HG02798 (cell line): ENCODE measurements at regions not wholly inside any gene's neighbourhood (a gene's known extent, or its start where the extent isn't known, plus 50 kb on each side); places are given as distances from the start of the nearest gene placed in this dataset.

Experiments
- ATAC-seq: cut with Tn5 transposase; IDR thresholded peaks from one replicate; pipeline ENCODE4 v1.9.1; 2021; ENCODE audit warnings: mild to moderate bottlenecking; ENCODE audit not compliant: unreplicated experiment, poor library complexity

DNA sequence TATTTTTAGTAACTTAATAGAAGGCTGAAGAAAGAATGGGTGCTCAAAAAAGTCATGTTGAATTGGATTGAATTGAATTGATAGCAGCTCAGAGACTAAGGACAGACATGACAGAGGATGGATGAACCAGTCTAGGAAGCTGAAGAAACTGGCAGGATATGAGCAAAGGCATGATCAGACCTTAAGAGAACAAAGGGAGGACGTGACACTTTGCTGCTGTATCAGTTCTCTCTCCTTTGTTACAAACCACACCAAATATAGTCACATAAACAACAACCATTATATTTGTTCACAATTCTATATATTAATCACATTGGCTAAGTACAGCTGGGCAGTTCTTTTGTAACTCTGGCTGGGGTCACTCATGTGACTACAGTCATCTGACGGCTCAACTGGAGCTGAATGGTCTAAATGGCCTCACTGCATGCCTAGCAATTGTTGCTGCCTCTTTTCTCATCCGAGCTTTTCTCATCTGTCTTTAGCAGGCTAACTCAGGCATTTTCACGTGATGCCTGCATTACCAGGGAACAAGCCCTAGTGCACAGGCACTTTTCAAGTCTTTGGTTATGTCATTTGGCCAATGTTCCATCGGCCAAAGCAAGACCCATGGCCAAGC is 355.0 kb downstream of the ETNK1 start:
- no peak for ATAC-seq

DNA sequence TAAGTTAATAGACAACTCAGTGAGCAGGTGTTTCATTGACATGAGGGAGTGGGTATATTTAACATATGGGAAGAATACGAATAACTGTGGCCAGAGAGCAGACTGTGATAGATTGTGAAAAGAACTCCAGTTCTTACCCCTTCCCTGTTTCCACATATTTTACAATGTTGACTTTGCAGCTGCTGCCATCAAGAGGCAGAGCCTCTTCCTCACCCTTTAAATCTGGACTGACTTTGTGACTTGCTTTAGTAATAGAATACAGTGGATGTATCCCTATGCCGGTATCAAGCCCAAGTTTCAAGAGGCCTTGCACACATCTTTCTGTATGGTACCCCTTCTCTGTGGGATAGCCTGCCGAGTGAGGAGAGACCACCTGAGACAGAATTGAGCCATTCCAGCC is 356.7 kb downstream of the ETNK1 start:
- no peak for ATAC-seq

DNA sequence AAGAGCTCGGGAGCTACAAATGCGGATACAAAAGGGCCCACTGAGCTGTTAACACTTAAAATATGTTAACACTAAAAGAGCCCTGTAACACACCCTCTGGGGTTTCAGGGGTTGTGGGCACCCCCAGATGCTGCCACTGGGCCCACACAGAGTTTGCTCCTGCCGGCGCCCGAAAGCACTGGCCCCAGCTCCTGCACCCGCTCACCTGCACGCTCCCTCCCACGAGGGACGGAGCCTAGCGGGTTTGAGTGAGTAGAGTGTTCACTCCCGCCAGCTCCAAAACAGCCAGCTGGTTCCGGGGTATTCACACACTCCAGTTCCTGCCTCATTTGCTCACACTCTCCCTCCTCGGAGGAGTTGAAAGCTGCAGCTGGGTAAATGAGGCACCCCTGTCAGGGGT is 357.7 kb downstream of the ETNK1 start:
- no peak for ATAC-seq

DNA sequence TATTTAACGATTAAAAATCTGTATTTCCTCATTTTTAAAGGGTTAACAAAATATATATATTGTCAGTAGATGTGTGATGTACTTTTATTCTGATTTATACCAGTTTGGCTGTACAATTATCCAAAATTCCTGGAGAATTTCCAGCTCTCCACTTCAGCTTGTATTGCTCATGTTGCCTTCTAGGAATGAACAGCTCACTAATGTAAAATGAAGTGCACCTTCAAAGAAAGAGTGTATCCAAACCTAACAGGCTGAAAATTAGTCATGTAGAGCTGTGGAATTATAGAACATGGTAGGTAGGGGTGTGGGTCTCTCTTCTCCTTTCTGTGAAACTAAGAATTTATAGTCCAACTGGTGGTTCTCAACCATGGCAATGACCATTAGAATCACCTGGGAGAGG is 362.0 kb downstream of the ETNK1 start:
- no peak for ATAC-seq

DNA sequence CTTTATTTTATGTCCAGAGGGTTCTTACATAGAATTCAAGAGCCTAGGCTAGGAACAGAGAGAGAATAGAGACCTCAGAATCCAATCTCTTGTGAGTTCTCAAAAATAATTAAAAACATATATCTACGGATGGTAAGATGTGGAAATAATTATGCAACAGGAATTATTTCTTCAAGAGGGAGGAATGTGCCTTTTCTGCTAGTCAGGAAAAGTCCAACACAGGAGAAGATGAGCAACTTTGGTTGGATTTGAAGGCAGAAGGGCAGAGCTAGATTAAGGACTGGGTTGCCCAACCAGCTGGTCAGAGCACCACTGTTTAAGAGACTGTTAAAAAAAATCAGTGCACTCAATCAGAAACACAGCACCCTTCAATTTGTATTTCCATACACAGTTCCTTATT is 365.5 kb downstream of the ETNK1 start:
- ATAC-seq: no peak

DNA sequence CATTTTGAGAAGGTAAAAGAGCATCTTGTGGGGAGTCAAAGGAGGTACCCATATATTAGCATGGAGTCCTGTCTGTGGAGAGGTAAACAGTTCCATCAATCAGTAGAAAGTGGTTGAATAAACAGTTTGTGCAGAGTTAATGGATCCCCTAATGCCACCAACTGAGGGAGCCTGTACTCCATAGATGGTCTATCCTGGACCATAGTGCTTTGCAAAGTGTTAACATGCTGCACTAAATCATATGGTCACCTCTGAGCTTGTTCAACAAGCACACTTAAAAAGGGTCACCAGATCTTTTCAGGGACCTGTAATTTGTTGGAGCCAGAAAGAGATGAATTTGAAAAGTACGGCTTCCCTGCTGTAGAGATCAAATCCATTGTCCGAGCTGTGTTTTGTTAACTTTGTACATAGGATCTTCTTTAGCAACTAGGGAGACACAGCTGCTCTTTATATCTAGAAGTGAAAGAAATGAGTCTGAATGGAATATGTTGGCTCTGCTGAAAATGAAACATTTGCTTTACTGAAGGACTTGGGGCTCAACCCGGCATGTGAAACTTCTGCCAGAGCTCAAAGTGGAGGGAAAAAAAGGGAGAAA is 366.4 kb downstream of the ETNK1 start:
- ATAC-seq: no peak

DNA sequence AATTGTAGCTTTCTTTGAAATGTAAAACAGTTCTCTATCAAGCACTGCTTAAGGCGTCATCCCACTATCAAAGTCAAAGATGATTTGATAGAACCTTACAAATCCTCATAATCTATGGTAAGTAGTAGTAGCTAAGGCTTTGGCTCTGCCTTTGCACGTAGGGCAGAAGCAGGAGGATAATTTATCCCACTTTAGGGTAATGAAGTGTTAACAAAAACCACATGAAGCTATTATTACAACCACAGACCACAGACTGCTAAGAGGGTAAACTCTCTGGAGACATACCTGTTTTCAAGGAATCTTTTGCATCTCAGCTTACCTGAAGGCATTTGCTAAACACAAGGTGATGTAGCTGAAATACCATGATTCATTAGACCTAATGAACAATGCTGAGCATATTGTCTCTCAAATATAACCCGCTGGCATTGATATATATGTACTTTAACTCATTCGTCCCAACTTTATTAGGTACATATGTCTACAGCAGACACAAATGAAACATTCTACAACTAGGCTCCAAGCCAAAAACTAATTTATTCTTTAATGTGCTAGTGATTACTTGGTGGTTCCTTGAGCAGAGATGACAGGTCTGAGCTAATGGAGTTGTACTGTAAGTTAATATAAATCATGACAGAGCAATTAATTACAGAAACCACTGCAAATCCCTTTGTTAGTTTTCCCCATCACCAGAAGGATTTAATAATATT is 368.8 kb downstream of the ETNK1 start:
- no peak for ATAC-seq

DNA sequence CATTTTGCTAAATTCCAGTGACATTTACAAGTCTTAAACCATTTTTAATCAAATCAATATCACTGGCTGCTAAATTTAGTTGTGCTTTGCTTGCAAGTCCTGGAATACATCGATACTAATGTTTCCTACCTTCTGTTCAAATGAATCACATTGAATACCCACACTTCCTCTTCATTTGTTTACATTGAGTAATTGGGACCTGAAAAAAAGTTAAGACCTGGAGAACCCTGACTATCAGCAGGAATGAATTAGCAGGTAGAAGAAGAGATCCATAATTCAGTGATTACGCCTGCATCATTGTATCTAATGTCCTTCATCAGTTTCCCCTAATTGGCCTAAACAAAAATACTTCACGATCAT is 369.3 kb downstream of the ETNK1 start:
- ATAC-seq: no peak

DNA sequence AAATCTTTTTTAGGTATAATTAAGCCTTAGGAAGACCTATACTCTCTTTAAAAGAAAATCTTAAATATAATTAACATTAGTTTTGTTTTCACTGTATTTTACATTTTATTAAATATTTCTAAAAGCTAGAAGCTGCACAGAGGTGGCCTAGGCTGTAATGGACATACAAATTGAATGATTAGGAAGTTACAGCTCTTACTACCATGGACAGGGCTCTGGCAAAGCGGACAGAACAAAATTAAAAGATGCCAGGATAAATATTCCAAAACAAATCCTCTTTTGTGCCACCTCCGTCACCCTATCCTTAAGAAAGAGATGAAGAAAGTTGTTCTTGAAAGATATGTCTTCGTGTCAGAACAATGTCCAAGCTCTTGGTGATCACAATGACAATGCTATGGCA is 376.5 kb downstream of the ETNK1 start:
- no peak for ATAC-seq

DNA sequence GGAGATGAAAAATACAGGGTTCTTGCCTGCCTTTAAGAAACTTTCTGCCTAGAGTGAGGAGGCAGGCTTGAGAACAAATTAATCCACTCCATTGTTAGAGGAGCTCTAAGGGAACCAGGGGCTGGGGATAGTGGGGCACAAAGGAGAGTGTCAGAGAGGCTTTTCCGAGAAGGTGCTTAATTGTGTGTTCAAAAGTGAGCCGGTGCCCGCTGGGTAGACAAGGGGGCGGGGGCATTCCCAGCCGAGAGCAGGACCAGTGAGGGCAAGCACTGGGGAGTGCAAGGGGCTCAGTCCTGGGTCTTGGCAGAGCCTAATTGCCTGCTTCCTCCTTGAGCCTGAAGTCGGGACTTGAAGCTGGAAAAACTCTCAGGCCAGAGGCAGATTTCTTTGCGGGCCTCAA is 377.4 kb downstream of the ETNK1 start:
- ATAC-seq: no peak

DNA sequence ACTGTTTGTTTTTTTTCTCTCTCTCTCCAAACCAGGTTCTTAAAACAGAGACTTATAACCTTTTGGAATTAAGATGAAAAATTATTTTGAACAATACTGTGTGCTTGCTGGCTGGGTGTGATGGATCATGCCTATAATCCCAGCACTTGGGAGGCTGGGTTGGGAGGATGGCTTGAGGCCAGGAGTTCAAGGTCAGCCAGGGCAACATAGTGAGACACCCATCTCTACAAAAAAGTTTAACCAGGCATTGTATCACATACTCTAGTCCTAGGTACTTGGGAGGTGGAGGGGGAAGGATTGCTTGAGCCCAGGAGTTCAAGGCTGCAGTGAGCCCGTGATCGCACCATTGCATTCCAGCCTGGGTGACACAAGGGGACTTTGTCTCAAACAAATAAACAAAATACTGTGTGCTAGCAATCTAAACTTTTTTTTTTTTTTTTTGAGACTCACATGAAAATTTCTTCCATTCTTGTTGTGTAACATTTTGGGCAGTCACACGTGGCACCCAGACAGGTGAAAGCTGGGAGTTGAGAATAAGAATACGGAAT is 379.6 kb downstream of the ETNK1 start:
- no peak for ATAC-seq

DNA sequence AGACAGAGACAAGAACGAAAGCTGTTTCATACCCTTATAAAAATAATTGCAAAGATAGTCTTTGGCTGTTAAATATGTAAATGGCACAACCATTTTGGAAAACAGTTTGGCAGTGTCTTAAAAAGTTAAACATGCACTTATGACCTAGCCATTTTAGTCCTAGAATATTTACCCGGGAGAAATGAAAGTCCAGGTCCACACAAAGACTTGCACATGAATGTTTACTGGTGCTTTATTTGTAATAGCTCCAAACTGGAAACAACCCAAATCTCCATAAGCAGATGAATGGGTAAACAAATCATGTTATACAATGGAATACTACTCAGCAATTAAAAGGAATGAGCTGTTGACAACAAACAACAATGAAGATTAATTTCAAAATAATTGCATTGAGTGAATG is 380.4 kb downstream of the ETNK1 start:
- ATAC-seq: no peak

DNA sequence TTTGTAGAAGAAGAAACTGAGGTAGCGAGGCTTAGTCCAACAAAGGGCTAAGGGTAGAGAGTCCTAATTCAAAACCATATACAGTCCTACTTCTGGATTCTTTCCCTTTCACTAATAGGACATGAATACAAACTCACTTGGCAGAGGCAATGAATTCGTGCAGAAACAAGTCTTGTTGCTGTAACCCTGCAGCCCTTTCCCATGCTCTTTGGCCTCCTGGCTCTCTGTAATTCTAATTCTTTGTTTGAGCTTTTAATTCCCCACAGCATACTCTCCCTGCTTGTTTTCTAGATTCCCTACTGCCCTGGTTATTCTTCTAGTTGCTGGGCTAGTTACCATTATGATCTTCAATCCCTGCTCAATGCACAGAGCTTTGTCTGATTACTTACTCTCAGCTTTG is 381.4 kb downstream of the ETNK1 start:
- ATAC-seq: no peak

DNA sequence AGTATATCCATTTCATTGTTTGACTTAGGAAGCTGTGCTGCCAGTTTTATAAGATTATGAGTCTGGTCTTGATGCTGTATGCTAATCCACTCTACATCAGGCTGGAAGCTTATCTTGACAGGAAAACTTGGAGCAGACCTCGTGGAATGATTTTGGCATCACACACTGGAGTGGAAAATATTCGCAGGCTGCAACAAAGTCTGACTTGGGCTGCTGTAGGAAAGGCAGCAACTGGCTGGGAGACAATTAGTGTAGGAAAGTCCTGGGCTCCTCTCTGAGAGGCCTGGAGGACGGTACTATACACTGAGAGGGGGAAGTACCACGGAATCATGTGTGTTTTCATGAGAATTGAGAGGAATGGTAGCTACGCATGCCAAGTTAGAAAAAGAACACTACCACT is 383.7 kb downstream of the ETNK1 start:
- no peak for ATAC-seq

DNA sequence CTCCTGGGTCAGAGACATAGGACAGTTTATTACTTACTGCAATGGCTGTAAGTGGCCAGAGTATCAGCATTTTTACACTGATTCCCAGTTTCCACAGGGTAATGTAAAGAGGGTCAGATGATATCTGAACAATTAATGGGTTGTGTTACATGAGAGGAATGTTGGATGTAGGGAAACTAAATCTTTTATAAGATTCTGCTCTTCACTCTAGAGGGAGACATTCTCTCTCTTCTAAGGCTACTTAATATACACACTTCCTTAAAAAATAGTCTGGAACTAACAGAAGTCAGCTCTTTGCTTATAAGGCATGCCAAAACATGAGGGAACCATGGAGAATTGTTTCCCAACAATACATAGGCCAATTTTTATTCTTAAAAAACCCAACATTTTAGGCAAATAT is 389.8 kb downstream of the ETNK1 start:
- no peak for ATAC-seq

DNA sequence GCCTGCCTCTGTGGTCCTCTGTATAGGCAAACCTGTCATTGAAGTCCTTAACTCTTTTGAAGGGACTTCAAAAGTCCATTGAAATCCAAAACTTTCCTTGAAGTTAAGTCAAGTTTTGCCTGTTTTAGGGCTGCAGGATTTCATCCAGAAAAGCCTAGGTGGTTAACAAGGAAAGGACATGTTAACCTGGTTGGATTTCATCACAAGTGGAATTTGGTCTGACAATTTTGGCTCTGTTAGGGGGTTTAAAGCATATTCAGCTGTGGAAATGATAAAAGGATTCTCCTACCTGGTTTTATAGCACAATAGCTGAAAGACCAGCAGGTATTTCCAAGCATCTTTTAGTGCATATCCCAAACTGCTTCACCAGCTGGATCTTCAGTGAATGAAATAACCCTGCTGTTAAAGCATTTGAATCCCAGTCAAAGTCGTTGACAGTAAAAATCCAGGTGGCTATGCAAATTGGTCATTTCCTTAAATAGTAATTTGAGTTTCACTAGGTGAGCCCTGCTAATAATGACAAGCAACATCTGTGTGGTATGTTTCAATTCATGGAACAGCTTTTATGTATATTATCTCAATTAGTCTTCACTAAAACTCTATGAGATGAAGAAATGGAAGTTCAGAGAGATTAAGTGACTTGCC is 400.5 kb downstream of the ETNK1 start:
- no peak for ATAC-seq

DNA sequence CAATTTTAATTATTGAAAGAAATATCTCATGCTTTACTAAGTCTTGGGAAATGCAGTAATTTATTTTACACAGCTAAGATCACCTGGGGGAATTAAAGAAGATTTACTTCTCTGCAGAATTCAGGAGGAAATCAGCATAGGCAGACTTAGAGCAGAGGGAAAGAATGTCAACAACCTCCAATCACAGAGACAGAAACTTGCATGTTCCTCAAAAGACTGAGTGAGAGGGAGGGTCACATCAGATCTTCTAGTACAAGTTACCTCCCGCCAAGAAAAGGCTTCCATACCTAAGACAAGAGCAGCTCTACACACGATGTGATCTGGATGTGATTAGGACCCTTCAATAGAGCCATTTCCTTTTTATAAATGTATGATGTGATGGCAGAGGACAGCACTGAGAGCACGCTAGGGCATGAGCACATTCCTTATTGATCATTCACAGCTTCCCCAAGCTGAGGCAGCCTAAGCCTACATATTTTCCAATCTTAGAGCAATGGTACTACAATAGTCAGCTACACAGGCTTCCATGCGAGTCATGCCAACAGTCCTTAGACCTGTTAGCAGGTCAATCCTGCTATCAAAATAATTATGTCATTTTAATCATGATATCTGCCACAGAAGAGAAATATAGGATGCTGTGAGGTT is 403.3 kb downstream of the ETNK1 start:
- no peak for ATAC-seq

DNA sequence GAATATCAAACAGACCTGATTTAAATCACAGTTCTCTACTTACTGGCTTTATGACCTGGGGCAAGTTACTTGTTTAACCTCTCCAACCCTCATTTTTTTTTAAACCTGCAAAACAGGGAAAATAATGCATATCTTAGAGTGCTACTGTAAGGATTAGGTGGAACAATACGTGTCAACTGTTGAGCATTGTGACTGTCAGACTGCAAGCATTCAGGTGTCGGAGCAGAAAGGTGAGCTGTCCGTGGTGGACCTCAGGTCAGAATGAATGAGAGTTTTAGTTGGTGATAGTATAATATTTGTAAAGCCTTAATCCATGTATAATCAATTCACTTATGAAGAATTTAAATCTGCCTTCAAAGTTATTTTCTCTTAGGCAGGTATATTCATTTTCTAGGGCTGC is 404.2 kb downstream of the ETNK1 start:
- ATAC-seq: no peak

DNA sequence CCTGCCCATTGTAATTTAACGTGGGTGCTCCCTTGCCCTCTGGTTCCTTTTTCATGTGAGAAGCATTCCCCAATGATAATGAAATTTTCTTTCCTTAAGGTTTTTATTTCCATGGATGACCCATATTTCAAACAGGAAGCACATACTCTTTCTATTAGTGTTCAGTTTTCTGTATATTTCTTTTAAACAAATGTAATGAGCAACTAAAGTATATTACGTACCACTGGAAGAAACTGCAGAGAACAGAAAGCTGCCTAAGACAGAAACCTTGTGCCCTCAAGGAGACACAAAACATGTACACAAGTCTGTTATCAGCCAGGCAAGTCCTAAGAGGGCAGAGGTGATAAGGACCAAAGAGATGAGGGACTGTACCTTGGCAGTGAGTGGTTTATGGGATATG is 414.9 kb downstream of the ETNK1 start:
- no peak for ATAC-seq

DNA sequence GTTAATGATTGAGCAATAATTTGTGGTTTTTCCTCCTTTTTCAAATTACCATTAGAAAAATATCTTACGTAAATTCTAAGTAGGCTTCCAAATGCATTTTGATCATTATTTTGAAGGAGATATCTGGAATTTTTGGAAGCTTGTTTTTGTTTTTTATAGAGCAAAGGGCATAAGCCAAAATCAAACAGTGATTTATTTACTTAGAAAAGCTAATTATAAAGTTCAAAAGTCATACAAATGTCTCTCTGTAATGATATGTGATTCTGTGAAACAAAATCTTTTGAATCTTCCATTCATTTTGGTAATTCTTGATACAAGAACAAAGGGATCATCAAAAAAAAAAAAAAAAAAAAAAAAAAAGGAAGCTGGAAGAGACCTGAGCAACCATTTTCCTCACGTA is 416.8 kb downstream of the ETNK1 start:
- ATAC-seq: no peak

DNA sequence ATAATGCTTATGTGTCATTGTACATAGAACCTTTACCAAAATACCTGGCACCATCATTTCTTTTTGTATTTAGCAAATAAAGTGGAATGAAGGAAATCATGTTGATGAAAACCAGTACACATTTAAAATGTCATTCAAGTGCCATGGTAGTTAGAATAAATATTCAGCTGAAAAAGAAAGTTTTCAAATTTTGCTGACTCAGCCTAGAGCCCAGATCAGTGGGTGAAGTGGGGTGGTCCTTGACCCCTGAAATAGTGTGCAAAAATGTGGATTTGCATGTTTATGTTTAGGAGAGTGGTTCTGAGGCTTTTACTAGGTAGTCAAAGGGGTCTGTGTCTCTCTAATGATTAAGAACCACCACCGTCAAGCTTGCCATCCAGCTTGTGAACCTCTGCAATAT is 418.7 kb downstream of the ETNK1 start:
- no peak for ATAC-seq
